NT2/D1 (cell line): ENCODE measurements at regions not wholly inside any gene's neighbourhood (a gene's known extent, or its start where the extent isn't known, plus 50 kb on each side); places are given as distances from the start of the nearest gene placed in this dataset.

ENCODE experiments used
- YY1 ChIP-seq: IDR thresholded peaks from 2 replicates; pipeline ENCODE4 v1.6.1; 2011; ENCODE audit not compliant: insufficient read length, insufficient read depth
- ZNF274 ChIP-seq: IDR thresholded peaks from 2 replicates; pipeline ENCODE4 v1.6.1; 2011; ENCODE audit warnings: mild to moderate bottlenecking, low read depth, low read length

DNA sequence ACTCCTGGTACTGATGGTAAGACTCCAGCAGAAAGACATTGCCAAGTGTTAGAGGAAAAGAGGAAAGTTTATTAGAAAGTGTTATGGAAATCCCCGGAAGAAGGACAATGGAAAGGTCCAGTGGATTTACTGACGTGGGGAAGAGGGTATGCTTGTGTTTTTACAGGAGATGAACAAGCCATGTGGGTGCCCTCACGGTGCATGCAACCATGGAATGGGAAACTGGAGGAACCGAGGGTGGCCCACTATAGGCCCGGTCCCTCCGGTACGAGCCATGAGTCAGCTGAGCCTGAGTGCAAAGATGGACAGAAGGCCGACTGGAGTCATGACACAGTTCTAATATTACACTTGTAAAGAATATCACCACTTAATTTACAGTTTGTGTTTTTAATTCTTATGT lies 123.3 kb upstream of the ZCCHC13 start:
- TF ChIP-seq YY1 (no peak), ZNF274 (no peak)
